GM23248 (cell line): ENCODE measurements at regions not wholly inside any gene's neighbourhood (a gene's known extent, or its start where the extent isn't known, plus 50 kb on each side); places are given as distances from the start of the nearest gene placed in this dataset.

Source experiments
- DNase-seq: peaks from one replicate; pipeline ENCODE4 v3.0.0-alpha.2; 2015
- H2AFZ ChIP-seq: fragments of 200-600 bp; sonication (generic); 2 replicates; pipeline ENCODE4 v1.6.1; 2016; ENCODE audit warnings: antibody characterized with exemption
- H3F3A ChIP-seq: fragments of 200-600 bp; sonication (generic); 2 replicates; pipeline ENCODE4 v1.6.1; 2016; ENCODE audit warnings: mild to moderate bottlenecking, antibody characterized with exemption, mixed run types; ENCODE audit not compliant: insufficient read depth
- H3K27ac ChIP-seq: fragments of 200-600 bp; sonication (generic); 2 replicates; pipeline ENCODE4 v1.5.1; 2016; ENCODE audit warnings: mild to moderate bottlenecking
- H3K27me3 ChIP-seq: fragments of 200-600 bp; sonication (generic); replicated peaks from 2 replicates; pipeline ENCODE4 v1.6.1; 2016; ENCODE audit warnings: mild to moderate bottlenecking; ENCODE audit not compliant: insufficient read depth
- H3K36me3 ChIP-seq: fragments of 200-600 bp; sonication (generic); 2 replicates; pipeline ENCODE4 v1.6.1; 2016; ENCODE audit warnings: low read depth, mild to moderate bottlenecking
- H3K4me1 ChIP-seq: fragments of 200-600 bp; sonication (generic); 2 replicates; pipeline ENCODE4 v1.6.1; 2016; ENCODE audit warnings: mild to moderate bottlenecking; ENCODE audit not compliant: insufficient read depth
- H3K4me2 ChIP-seq: fragments of 200-600 bp; sonication (generic); one replicate; pipeline ENCODE4 v1.6.1; 2016; ENCODE audit warnings: mild to moderate bottlenecking; ENCODE audit not compliant: unreplicated experiment
- H3K4me3 ChIP-seq: fragments of 200-600 bp; sonication (generic); 2 replicates; pipeline ENCODE4 v1.5.1; 2016; ENCODE audit warnings: mild to moderate bottlenecking
- H3K79me2 ChIP-seq: fragments of 200-600 bp; sonication (generic); 2 replicates; pipeline ENCODE4 v1.6.1; 2016; ENCODE audit warnings: mild to moderate bottlenecking; ENCODE audit not compliant: insufficient read depth
- H3K9ac ChIP-seq: fragments of 200-600 bp; sonication (generic); 2 replicates; pipeline ENCODE4 v1.6.1; 2016; ENCODE audit warnings: mild to moderate bottlenecking
- H3K9me2 ChIP-seq: fragments of 200-600 bp; sonication (generic); 2 replicates; pipeline ENCODE4 v1.6.1; 2016; ENCODE audit warnings: mixed run types, mild to moderate bottlenecking, moderate library complexity; ENCODE audit not compliant: insufficient read depth
- H3K9me3 ChIP-seq: fragments of 200-600 bp; sonication (generic); one replicate; pipeline ENCODE4 v1.6.1; 2017; ENCODE audit warnings: low read depth
- H4K20me1 ChIP-seq: fragments of 200-600 bp; sonication (generic); 2 replicates; pipeline ENCODE4 v1.6.0; 2016; ENCODE audit not compliant: insufficient read depth
- EZH2 ChIP-seq: fragments of 200-600 bp; sonication (generic); IDR thresholded peaks from 2 replicates; pipeline ENCODE4 v1.6.1; 2018; ENCODE audit warnings: antibody characterized with exemption, mild to moderate bottlenecking; ENCODE audit not compliant: insufficient read depth, poor library complexity, severe bottlenecking
- EZH2phosphoT487 ChIP-seq: fragments of 200-600 bp; sonication (generic); IDR thresholded peaks from 2 replicates; pipeline ENCODE4 v1.6.1; 2018; ENCODE audit warnings: antibody characterized with exemption, moderate library complexity, mild to moderate bottlenecking, low read depth; ENCODE audit not compliant: insufficient read depth
- WGBS, 2 experiments: methylation state at CpG; one replicate each; pipeline ENCODE4 v1.1.6; 2015 to 2017; ENCODE audit warnings: low lambda C conversion rate in 2 of 2, low coverage in 1 of 2; ENCODE audit errors: missing lambda C conversion rate in 2 of 2; 5-methylcytosine and 5-hydroxymethylcytosine counted together
- in situ Hi-C: fragments of 300-500 bp; cut with MboI; formaldehyde crosslinking; loops from 2 replicates; pipeline ENCODE4 v1.15.0; 2020

- Histone ChIP-seq H3K4me1 (peaks cover 28% of the 10 kb centered on the region), H4K20me1 (no peaks in the 10 kb centered on the region), H3K9me3 (no peaks in the 10 kb centered on the region), H3F3A (peaks cover 19% of the 10 kb centered on the region), H3K9me2 (no peaks in the 10 kb centered on the region), H3K9ac (no peak overlapping the region), H3K27ac (peak overlapping the region; percentile 46), H3K79me2 (no peaks in the 10 kb centered on the region), H2AFZ (no peak overlapping the region), H3K36me3 (no peaks in the 10 kb centered on the region), H3K4me3 (no peak overlapping the region), H3K4me2 (peak overlapping the region; percentile 52), H3K27me3 (no peaks in the 10 kb centered on the region)
- DNase-seq, result peak; percentile 87
- in situ Hi-C loops, result no loop called here
- 71 to 77% methylated on average over 4 of the region's 4 CpGs for WGBS, 2 experiments
- TF ChIP-seq EZH2phosphoT487, result no peak
- TF ChIP-seq EZH2, result no peak
Observed at GRCh38 chr10:61842755-61843497, 58.6 kb upstream of the ARID5B start.

DNA sequence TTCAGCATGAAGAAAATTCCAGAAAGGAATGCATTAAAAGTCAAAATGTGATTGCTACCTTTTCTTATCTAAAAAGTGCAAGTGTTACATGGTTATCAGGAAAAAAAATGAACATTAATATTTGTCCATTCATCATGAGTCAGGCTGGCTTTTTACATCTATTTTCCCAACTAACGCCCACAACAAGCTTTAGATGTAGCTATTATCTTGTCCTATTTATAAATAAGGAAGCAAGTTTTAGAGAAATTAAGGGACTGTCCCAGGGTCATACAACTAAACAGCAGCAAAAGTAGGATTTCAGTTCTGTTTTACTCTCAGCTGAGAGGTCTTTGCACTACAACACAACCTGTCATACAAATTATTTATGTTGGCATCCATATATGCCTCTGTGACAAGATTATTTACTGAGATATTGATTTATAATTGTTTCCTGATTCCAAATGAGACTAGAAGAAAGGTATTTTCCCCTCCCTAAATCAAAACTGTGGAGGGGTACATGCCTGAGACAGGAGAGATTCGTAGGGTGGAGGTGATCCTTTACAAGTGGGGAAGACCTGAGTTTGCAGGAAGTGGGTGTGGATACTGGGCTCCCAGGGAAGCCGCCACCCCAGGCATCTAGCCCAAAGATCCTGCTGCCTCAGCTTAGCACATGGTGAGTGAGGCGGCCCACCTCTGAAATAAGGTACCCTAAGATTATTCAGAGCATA lies 57.2 kb upstream of the ARID5B start:
- no peaks in the 10 kb centered on the region for H3K36me3 ChIP-seq
- no peak overlapping the region for H3K4me2 ChIP-seq
- no peak overlapping the region for H3K9ac ChIP-seq
- no peak overlapping the region for H3K27ac ChIP-seq
- no peak overlapping the region for H3K4me3 ChIP-seq
- H3F3A ChIP-seq, result peaks cover 19% of the 10 kb centered on the region
- no peaks in the 10 kb centered on the region for H4K20me1 ChIP-seq
- DNase-seq, result no peak
- no peak overlapping the region for H2AFZ ChIP-seq
- H3K27me3 ChIP-seq, result no peaks in the 10 kb centered on the region
- peaks cover 24% of the 10 kb centered on the region for H3K4me1 ChIP-seq
- H3K9me3 ChIP-seq, result no peaks in the 10 kb centered on the region
- WGBS, 2 experiments, result 97 to 98% methylated on average over 4 of the region's 4 CpGs
- in situ Hi-C loops, result no loop called here
- TF ChIP-seq EZH2 (no peak), EZH2phosphoT487 (no peak)
- no peaks in the 10 kb centered on the region for H3K79me2 ChIP-seq
- H3K9me2 ChIP-seq, result no peaks in the 10 kb centered on the region

- no peak overlapping the region for H2AFZ ChIP-seq
Observed at GRCh38 chr10:61845196-61845949, 56.1 kb upstream of the ARID5B start.

GRCh38 chr10:61845950-61846268 lies 55.6 kb upstream of the ARID5B start:
- DNase-seq, result no peak
- H3K4me2 ChIP-seq, result no peak overlapping the region
- 82 to 91% methylated on average over 4 of the region's 4 CpGs for WGBS, 2 experiments

More at GRCh38 chr10:61845196-61845949, 56.1 kb upstream of the ARID5B start:
- Histone ChIP-seq H3K4me2 (no peak overlapping the region), H3K27ac (no peak overlapping the region), H3K27me3 (no peaks in the 10 kb centered on the region), H3K79me2 (no peaks in the 10 kb centered on the region), H3K9me2 (no peaks in the 10 kb centered on the region), H3K4me1 (peaks cover 24% of the 10 kb centered on the region), H3K4me3 (no peak overlapping the region), H3F3A (peaks cover 19% of the 10 kb centered on the region), H3K36me3 (no peaks in the 10 kb centered on the region), H3K9ac (no peak overlapping the region), H4K20me1 (no peaks in the 10 kb centered on the region), H3K9me3 (no peaks in the 10 kb centered on the region)
- WGBS, 2 experiments, result 53 to 57% methylated on average over 2 of the region's 2 CpGs
- in situ Hi-C loops, result no loop called here
- no peak for DNase-seq
- TF ChIP-seq EZH2 (no peak), EZH2phosphoT487 (no peak)

More at GRCh38 chr10:61845950-61846268, 55.6 kb upstream of the ARID5B start:
- peaks cover 24% of the 10 kb centered on the region for H3K4me1 ChIP-seq
- H3K27me3 ChIP-seq, result no peaks in the 10 kb centered on the region
- no peak for TF ChIP-seq EZH2phosphoT487
- TF ChIP-seq EZH2, result no peak
- peaks cover 19% of the 10 kb centered on the region for H3F3A ChIP-seq
- no peak overlapping the region for H3K9ac ChIP-seq
- H3K36me3 ChIP-seq, result no peaks in the 10 kb centered on the region
- no peak overlapping the region for H3K4me3 ChIP-seq
- no peaks in the 10 kb centered on the region for H3K9me2 ChIP-seq
- H4K20me1 ChIP-seq, result no peaks in the 10 kb centered on the region
- no peak overlapping the region for H2AFZ ChIP-seq
- H3K9me3 ChIP-seq, result no peaks in the 10 kb centered on the region
- no peak overlapping the region for H3K27ac ChIP-seq
- no peaks in the 10 kb centered on the region for H3K79me2 ChIP-seq
- in situ Hi-C loops, result no loop called here
